Esophagus squamous epithelium (tissue), 4 donors: ENCODE measurements at regions not wholly inside any gene's neighbourhood (a gene's known extent, or its start where the extent isn't known, plus 50 kb on each side); places are given as distances from the start of the nearest gene placed in this dataset.

Experiments used
- POLR2A ChIP-seq, 4 donors: fragments of 450-650 bp; IDR thresholded peaks; one replicate each; pipeline ENCODE4 v1.6.1; 2017; ENCODE audit warnings: antibody characterized with exemption in 4 of 4, mild to moderate bottlenecking in 4 of 4, moderate library complexity in 3 of 4
- TF ChIP-seq, protein P1 (sequence below), 6 experiments: fragments of 450-650 bp in 4 of 6; fragments of 200-600 bp in 2 of 6; sonication (generic) in 2 of 6; IDR thresholded peaks; one replicate each; pipeline ENCODE4 v1.5.1; 2016 to 2019; ENCODE audit warnings: antibody characterized with exemption in 6 of 6, mild to moderate bottlenecking in 4 of 6, moderate library complexity in 4 of 6

DNA sequence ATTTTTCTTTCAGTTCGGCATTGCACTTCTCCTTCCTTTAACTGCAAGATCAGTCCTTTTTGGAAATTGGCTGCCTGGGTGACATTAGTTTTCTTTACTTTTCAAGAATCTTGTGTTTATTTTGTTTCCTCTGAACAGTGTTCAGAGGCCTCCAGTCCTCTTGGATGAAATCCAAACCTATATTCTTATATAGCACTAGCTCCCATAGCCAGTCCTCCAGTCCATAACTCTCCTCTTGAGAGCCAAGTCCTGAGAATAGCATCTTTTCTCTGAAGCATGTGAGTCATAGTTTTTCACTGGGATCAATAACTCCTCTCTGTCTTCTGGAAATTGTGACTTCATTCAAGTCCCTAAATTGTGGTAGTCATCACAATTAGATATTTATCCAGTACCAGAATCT lies 357.5 kb downstream of the RAPGEF2 start:
- TF ChIP-seq, protein P1, sequence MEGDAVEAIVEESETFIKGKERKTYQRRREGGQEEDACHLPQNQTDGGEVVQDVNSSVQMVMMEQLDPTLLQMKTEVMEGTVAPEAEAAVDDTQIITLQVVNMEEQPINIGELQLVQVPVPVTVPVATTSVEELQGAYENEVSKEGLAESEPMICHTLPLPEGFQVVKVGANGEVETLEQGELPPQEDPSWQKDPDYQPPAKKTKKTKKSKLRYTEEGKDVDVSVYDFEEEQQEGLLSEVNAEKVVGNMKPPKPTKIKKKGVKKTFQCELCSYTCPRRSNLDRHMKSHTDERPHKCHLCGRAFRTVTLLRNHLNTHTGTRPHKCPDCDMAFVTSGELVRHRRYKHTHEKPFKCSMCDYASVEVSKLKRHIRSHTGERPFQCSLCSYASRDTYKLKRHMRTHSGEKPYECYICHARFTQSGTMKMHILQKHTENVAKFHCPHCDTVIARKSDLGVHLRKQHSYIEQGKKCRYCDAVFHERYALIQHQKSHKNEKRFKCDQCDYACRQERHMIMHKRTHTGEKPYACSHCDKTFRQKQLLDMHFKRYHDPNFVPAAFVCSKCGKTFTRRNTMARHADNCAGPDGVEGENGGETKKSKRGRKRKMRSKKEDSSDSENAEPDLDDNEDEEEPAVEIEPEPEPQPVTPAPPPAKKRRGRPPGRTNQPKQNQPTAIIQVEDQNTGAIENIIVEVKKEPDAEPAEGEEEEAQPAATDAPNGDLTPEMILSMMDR (IDR thresholded peaks at IDR 0.05): no peak
- TF ChIP-seq POLR2A (IDR thresholded peaks at IDR 0.05): no peak
